ENCODE measurements at regions not wholly inside any gene's neighbourhood (a gene's known extent, or its start where the extent isn't known, plus 50 kb on each side); places are given as distances from the start of the nearest gene placed in this dataset.
A peak's percentile ranks its signal among the peaks of the same experiment; 100 is the strongest.

GRCh38 chr12:107322063-107322462, 228.7 kb upstream of the CRY1 start:
- TF ChIP-seq SPI1 (IDR thresholded peaks at IDR 0.05; ENCODE audit: borderline replicate concordance, low read depth) (no peak; the same call in 1 of the 2 replicates), REST (IDR thresholded peaks at IDR 0.05; ENCODE audit: insufficient replicate concordance, low read depth) (no peak), CTCF (IDR thresholded peaks at IDR 0.05; ENCODE audit: insufficient read depth, low read length) (no peak), POLR2AphosphoS5 (IDR thresholded peaks at IDR 0.05; ENCODE audit: low read depth) (0 out of 2 replicates have a peak, but pooled peaks have one; percentile 26)

All from HL-60 (cell line).